Inflammatory macrophage treated with lipopolysaccharide for 1 hour (primary cell): ENCODE measurements at regions not wholly inside any gene's neighbourhood (a gene's known extent, or its start where the extent isn't known, plus 50 kb on each side); places are given as distances from the start of the nearest gene placed in this dataset.
A peak's percentile ranks its signal among the peaks of the same experiment; 100 is the strongest.
"Not testable (repeated sequence)": the region's sequence is repeated elsewhere in the genome, so short reads cannot be mapped to it uniquely, and the experiment has no call there.

Experiments used
- DNase-seq, 2 donors: peaks; one replicate each; pipeline ENCODE4 v3.0.0-alpha.2; 2020 to 2022

GRCh38 chr1:194361374-194362131, 1175.1 kb upstream of the B3GALT2 start:
- DNase-seq, result no peak

- no peak for DNase-seq
These were observed 1171.8 kb upstream of the B3GALT2 start for GRCh38 chr1:194358208-194358581.

- not testable (repeated sequence) for DNase-seq
These were observed 1171.3 kb upstream of the B3GALT2 start for GRCh38 chr1:194357573-194358207.

- no peak for DNase-seq
These were observed 1169.2 kb upstream of the B3GALT2 start for GRCh38 chr1:194355488-194356106.

- no peak for DNase-seq
These were observed 1166.7 kb upstream of the B3GALT2 start for GRCh38 chr1:194353121-194353520.

- DNase-seq, result no peak
These were observed 1160.8 kb upstream of the B3GALT2 start for GRCh38 chr1:194347200-194347599.

GRCh38 chr1:194342484-194343262, 1156.3 kb upstream of the B3GALT2 start:
- no peak for DNase-seq

- no peak for DNase-seq
These were observed 1155.2 kb upstream of the B3GALT2 start for GRCh38 chr1:194341587-194341986.

- no peak for DNase-seq
These were observed 1153.1 kb upstream of the B3GALT2 start for GRCh38 chr1:194339471-194339870.

- DNase-seq, result no peak
These were observed 1152.0 kb upstream of the B3GALT2 start for GRCh38 chr1:194338241-194338948.

GRCh38 chr1:194333240-194333639, 1146.8 kb upstream of the B3GALT2 start:
- no peak for DNase-seq

GRCh38 chr1:194331758-194332157, 1145.3 kb upstream of the B3GALT2 start:
- DNase-seq, result no peak

GRCh38 chr1:194322751-194323150, 1136.3 kb upstream of the B3GALT2 start:
- DNase-seq, result no peak

GRCh38 chr1:194318790-194319280, 1132.4 kb upstream of the B3GALT2 start:
- no peak for DNase-seq

- DNase-seq, result no peak
These were observed 1123.3 kb upstream of the B3GALT2 start for GRCh38 chr1:194309697-194310096.

- DNase-seq, result no peak
These were observed 1122.9 kb upstream of the B3GALT2 start for GRCh38 chr1:194309269-194309668.

- DNase-seq, result no peak
These were observed 1114.4 kb upstream of the B3GALT2 start for GRCh38 chr1:194300776-194301175.

- DNase-seq, result no peak
These were observed 1113.9 kb upstream of the B3GALT2 start for GRCh38 chr1:194300340-194300739.

GRCh38 chr1:194298007-194298598, 1111.7 kb upstream of the B3GALT2 start:
- peak; percentile 3 to 5 for DNase-seq

GRCh38 chr1:194297094-194297493, 1110.7 kb upstream of the B3GALT2 start:
- DNase-seq, result no peak

GRCh38 chr1:194296201-194296600, 1109.8 kb upstream of the B3GALT2 start:
- no peak for DNase-seq

GRCh38 chr1:194295685-194296084, 1109.3 kb upstream of the B3GALT2 start:
- peak; percentile 8 to 22 for DNase-seq
